ENCODE measurements at regions not wholly inside any gene's neighbourhood (a gene's known extent, or its start where the extent isn't known, plus 50 kb on each side); places are given as distances from the start of the nearest gene placed in this dataset.

DNA sequence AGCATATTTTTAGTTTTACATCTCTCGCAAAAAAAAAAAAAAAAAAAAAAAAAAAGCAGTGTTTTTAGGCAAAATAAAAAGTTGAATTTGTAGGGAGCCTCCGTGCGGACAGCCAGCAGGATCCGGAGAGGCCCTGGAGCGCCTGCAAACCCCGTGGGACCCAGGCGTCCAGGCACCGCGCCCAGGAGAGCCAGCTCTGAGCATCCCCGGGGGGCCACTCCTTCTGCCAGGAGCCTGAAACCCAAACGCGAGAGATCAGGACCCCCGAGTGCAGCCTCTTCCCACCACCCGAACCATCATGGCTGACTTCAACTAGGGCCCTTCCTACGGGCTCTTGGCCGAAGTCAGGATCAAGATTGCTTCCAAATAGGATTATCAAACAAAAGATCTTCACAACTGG, 54.1 kb upstream of the LY86 start:
- no peaks in the 10 kb centered on the region for H3K36me3 ChIP-seq (ENCODE audit: insufficient read depth)
- H3K27me3 ChIP-seq (ENCODE audit: insufficient read depth, low read depth), result no peaks in the 10 kb centered on the region
- no peak overlapping the region for H3K27ac ChIP-seq
- H3K9ac ChIP-seq, result no peak overlapping the region
- no peaks in the 10 kb centered on the region for H3K4me1 ChIP-seq (ENCODE audit: low read depth, poor library complexity, severe bottlenecking)
- H4K20me1 ChIP-seq (ENCODE audit: insufficient read depth), result no peaks in the 10 kb centered on the region
- H3K4me3 ChIP-seq (IDR thresholded peaks at IDR 0.05; ENCODE audit: insufficient read depth, low read depth, low read length), result no peak overlapping the region
- no peak overlapping the region for H2AFZ ChIP-seq (ENCODE audit: low read depth)
- TF ChIP-seq, protein P1, sequence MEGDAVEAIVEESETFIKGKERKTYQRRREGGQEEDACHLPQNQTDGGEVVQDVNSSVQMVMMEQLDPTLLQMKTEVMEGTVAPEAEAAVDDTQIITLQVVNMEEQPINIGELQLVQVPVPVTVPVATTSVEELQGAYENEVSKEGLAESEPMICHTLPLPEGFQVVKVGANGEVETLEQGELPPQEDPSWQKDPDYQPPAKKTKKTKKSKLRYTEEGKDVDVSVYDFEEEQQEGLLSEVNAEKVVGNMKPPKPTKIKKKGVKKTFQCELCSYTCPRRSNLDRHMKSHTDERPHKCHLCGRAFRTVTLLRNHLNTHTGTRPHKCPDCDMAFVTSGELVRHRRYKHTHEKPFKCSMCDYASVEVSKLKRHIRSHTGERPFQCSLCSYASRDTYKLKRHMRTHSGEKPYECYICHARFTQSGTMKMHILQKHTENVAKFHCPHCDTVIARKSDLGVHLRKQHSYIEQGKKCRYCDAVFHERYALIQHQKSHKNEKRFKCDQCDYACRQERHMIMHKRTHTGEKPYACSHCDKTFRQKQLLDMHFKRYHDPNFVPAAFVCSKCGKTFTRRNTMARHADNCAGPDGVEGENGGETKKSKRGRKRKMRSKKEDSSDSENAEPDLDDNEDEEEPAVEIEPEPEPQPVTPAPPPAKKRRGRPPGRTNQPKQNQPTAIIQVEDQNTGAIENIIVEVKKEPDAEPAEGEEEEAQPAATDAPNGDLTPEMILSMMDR (conservative IDR thresholded peaks at IDR 0.05; ENCODE audit: low read depth, low read length), result no peak
- no peaks in the 10 kb centered on the region for H3K79me2 ChIP-seq (ENCODE audit: insufficient read depth, low read depth)
- H3K4me2 ChIP-seq, result no peak overlapping the region

DNA sequence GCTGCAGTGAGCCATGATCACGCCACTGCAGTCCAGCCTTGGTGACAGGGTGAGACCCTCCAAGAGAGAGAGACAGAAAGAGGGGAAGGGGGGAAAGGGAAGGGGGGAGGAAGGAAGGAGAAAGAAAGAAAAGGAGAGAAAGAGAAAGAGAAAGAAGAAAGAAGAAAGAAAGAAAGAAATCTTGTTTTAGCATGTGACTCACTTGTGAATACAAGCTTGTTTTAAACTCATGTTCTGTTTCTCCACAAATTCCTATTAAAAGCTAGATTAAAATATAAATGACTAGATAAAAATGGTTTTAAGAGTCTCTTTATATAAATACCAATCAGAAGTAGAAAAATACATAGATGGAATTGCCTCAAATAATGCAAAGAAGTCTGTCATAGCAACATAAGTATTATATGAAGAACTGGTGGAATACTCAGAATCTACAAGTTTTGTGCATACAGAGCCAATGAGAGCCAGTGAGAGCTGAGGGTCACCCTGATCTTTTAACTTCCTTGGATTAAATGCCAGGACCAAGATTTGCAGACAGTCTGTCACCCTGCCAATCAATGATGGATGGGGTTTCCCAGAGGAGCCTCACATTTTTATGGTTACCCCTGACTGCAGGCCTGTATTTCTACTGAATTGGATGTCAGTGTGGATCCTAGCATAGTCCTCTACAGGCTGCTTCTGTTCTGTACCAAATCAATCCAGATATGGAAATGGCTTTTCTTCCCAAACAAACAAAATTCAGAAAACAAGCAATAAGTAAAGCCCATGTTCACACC, 50.8 kb upstream of the LY86 start:
- Histone ChIP-seq H3K27me3 (ENCODE audit: insufficient read depth, low read depth) (no peaks in the 10 kb centered on the region), H3K9ac (no peak overlapping the region), H3K4me2 (no peak overlapping the region), H3K4me1 (ENCODE audit: low read depth, poor library complexity, severe bottlenecking) (peaks cover 16% of the 10 kb centered on the region), H3K36me3 (ENCODE audit: insufficient read depth) (no peaks in the 10 kb centered on the region), H3K79me2 (ENCODE audit: insufficient read depth, low read depth) (no peaks in the 10 kb centered on the region), H4K20me1 (ENCODE audit: insufficient read depth) (no peaks in the 10 kb centered on the region), H2AFZ (ENCODE audit: low read depth) (no peak overlapping the region), H3K4me3 (IDR thresholded peaks at IDR 0.05; ENCODE audit: insufficient read depth, low read depth, low read length) (no peak overlapping the region), H3K27ac (no peak overlapping the region)
- TF ChIP-seq, protein P1 (conservative IDR thresholded peaks at IDR 0.05; ENCODE audit: low read depth, low read length), result no peak

DNA sequence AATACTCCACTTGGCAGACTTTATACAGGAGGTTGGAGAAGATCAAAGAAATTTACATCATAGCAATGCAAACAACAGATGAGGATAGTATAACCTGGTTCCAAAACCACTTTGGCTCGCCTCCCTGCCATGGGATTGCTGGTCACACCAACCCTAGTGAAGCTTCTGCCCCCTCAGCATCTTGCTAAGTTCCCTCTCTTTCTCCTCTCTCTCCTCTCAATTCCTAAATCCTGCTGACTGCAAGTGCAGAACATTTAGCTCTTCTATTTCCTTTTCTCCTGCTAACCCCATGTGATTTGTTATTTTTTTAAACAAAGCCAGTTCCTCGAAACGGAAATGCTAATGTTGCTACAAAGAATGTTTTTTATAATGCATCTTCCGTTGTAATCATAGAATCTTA, 50.3 kb upstream of the LY86 start:
- TF ChIP-seq, protein P1 (conservative IDR thresholded peaks at IDR 0.05; ENCODE audit: low read depth, low read length), result no peak
- no peaks in the 10 kb centered on the region for H4K20me1 ChIP-seq (ENCODE audit: insufficient read depth)

More for the DNA sequence above, 50.3 kb upstream of the LY86 start:
- H2AFZ ChIP-seq (ENCODE audit: low read depth), result no peak overlapping the region
- H3K9ac ChIP-seq, result no peak overlapping the region
- H3K4me3 ChIP-seq (IDR thresholded peaks at IDR 0.05; ENCODE audit: insufficient read depth, low read depth, low read length), result no peak overlapping the region
- H3K4me2 ChIP-seq, result no peak overlapping the region
- no peaks in the 10 kb centered on the region for H3K79me2 ChIP-seq (ENCODE audit: insufficient read depth, low read depth)
- H3K4me1 ChIP-seq (ENCODE audit: low read depth, poor library complexity, severe bottlenecking), result peaks cover 22% of the 10 kb centered on the region
- no peaks in the 10 kb centered on the region for H3K36me3 ChIP-seq (ENCODE audit: insufficient read depth)
- H3K27me3 ChIP-seq (ENCODE audit: insufficient read depth, low read depth), result no peaks in the 10 kb centered on the region
- H3K27ac ChIP-seq, result no peak overlapping the region
